Endothelial cell of umbilical vein (primary cell): ENCODE measurements at regions not wholly inside any gene's neighbourhood (a gene's known extent, or its start where the extent isn't known, plus 50 kb on each side); places are given as distances from the start of the nearest gene placed in this dataset.

ENCODE experiments used
- BruUV-seq: library from RNA; stranded (reverse); fragments of 400-500 nt; replicated peaks from 2 replicates; lab custom pipeline; 2021; lab: Mats Ljungman, UMichigan
- CTCF ChIA-PET: fragments of 300-600, 350-600 bp; sonication (Branson Sonifier 250); formaldehyde crosslinking; loops from one replicate; lab custom pipeline; 2021; ENCODE audit warnings: antibody characterized with exemption, inconsistent platforms; lab: Charles Lee
- POLR2A ChIA-PET: fragments of 300-600, 350-600 bp; sonication (Branson Sonifier 250); formaldehyde crosslinking; loops from one replicate; lab custom pipeline; 2021; ENCODE audit warnings: antibody characterized with exemption, inconsistent platforms; lab: Charles Lee
- DNase-seq: peaks from one replicate; pipeline ENCODE4 v3.0.0-alpha.2; 2011; ENCODE audit warnings: low read depth, low spot score
- FAIRE-seq: peaks from 2 replicates; lab custom pipeline; 2011; peaks lifted over from hg19 to GRCh38; lab: Jason Lieb, UNC
- H2AFZ ChIP-seq: 2 replicates; pipeline ENCODE4 v1.6.0; 2012; ENCODE audit warnings: low read depth, low read length, control low read depth, inconsistent platforms
- H3K27ac ChIP-seq: 2 replicates; pipeline ENCODE4 v1.5.1; 2011; ENCODE audit warnings: low read depth, mild to moderate bottlenecking, control low read depth, low read length, moderate library complexity; ENCODE audit not compliant: insufficient read depth
- H3K27me3 ChIP-seq, 2 experiments: 2 replicates each; pipeline versions ENCODE4 v1.6.0 to v1.6.1; 2011; ENCODE audit warnings: low read length in 2 of 2, mixed read lengths in 1 of 2; ENCODE audit not compliant: control insufficient read depth in 2 of 2, insufficient read depth in 2 of 2
- H3K36me3 ChIP-seq, 2 experiments: 2 replicates in 1 of 2; 3 replicates in 1 of 2; pipeline ENCODE4 v1.5.1; 2011; ENCODE audit warnings: low read length in 2 of 2, mild to moderate bottlenecking in 1 of 2, moderate library complexity in 1 of 2; ENCODE audit not compliant: control insufficient read depth in 2 of 2, insufficient read depth in 2 of 2; ENCODE audit errors: extremely low read depth in 1 of 2
- H3K4me1 ChIP-seq: 3 replicates; pipeline ENCODE4 v1.5.1; 2011; ENCODE audit warnings: mild to moderate bottlenecking, low read length; ENCODE audit not compliant: control insufficient read depth, insufficient read depth; ENCODE audit errors: extremely low read depth
- H3K4me2 ChIP-seq: 2 replicates; pipeline ENCODE4 v1.6.1; 2011; ENCODE audit warnings: low read length, control low read depth, mixed read lengths; ENCODE audit not compliant: insufficient read depth
- H3K4me3 ChIP-seq, 3 experiments: fragments of 200-600 bp in 1 of 3; sonication (generic), shearing (Covaris generic) in 1 of 3; replicated peaks in 1 of 3; 2 replicates each; pipeline ENCODE4 v1.5.1; 2011 to 2016; ENCODE audit warnings: control low read depth in 3 of 3, low read length in 3 of 3, mild to moderate bottlenecking in 2 of 3, inconsistent platforms in 1 of 3, low read depth in 1 of 3, moderate library complexity in 1 of 3; ENCODE audit not compliant: insufficient read depth in 1 of 3
- H3K79me2 ChIP-seq: 2 replicates; pipeline ENCODE4 v1.6.0; 2012; ENCODE audit warnings: low read length, inconsistent platforms; ENCODE audit not compliant: control insufficient read depth, insufficient read depth
- H3K9ac ChIP-seq: replicated peaks from 2 replicates; pipeline ENCODE3; 2011; ENCODE audit warnings: low read length, control low read depth; ENCODE audit not compliant: insufficient read depth; ENCODE audit errors: extremely low read depth
- H3K9me1 ChIP-seq: replicated peaks from 3 replicates; pipeline ENCODE4 v1.6.0; 2011; ENCODE audit warnings: mild to moderate bottlenecking, low read length; ENCODE audit not compliant: control insufficient read depth, insufficient read depth; ENCODE audit errors: extremely low read depth
- H3K9me3 ChIP-seq: replicated peaks from 2 replicates; pipeline ENCODE4 v1.5.1; 2012; ENCODE audit warnings: low read length, inconsistent platforms; ENCODE audit not compliant: control insufficient read depth, insufficient read depth
- H4K20me1 ChIP-seq: replicated peaks from 2 replicates; pipeline ENCODE3; 2011; ENCODE audit warnings: mild to moderate bottlenecking, low read length; ENCODE audit not compliant: control insufficient read depth, insufficient read depth; ENCODE audit errors: extremely low read depth
- EZH2 ChIP-seq: IDR thresholded peaks from 2 replicates; pipeline ENCODE4 v1.6.1; 2012; ENCODE audit warnings: borderline replicate concordance, low read depth, mild to moderate bottlenecking, moderate library complexity, low read length, inconsistent platforms; ENCODE audit not compliant: severe bottlenecking
- FOS ChIP-seq: IDR thresholded peaks from 2 replicates; pipeline ENCODE4 v1.6.1; 2011; ENCODE audit warnings: mild to moderate bottlenecking, low read length, moderate library complexity, borderline replicate concordance; ENCODE audit not compliant: insufficient read depth
- GATA2 ChIP-seq: IDR thresholded peaks from 2 replicates; pipeline ENCODE4 v1.7.0; 2011; ENCODE audit warnings: low read depth, mild to moderate bottlenecking, moderate library complexity, mixed read lengths, low read length; ENCODE audit not compliant: insufficient read length, insufficient read depth
- JUN ChIP-seq: IDR thresholded peaks from 2 replicates; pipeline ENCODE4 v1.6.1; 2011; ENCODE audit warnings: borderline replicate concordance, low read depth; ENCODE audit not compliant: insufficient read length, insufficient read depth
- MYC ChIP-seq: IDR thresholded peaks from one replicate; pipeline ENCODE4 v1.6.1; 2011; ENCODE audit warnings: mild to moderate bottlenecking, low read depth, low read length
- POLR2A ChIP-seq: IDR thresholded peaks from 2 replicates; pipeline ENCODE4 v1.6.1; 2012; ENCODE audit warnings: low read depth, mild to moderate bottlenecking, control low read depth, low read length
- POLR2AphosphoS5 ChIP-seq: IDR thresholded peaks from 2 replicates; pipeline ENCODE4 v1.6.1; 2012; ENCODE audit warnings: low read depth, mild to moderate bottlenecking, control low read depth, low read length, moderate library complexity; ENCODE audit not compliant: insufficient read depth
- dilution Hi-C: fragments of 300-500 bp; cut with MboI; formaldehyde crosslinking; loops from one replicate; pipeline ENCODE4 v1.15.0; 2019; ENCODE audit warnings: low sequenced_read_pairs; ENCODE audit not compliant: extremely low pct_ligation_motif_present
- intact Hi-C: fragments of 100-400 bp; cut with micrococcal nuclease; formaldehyde crosslinking; loops from one replicate; pipeline ENCODE4 v1.10.0; 2022
- TF ChIP-seq, protein P1 (sequence below), 2 donors: IDR thresholded peaks; 1 replicate in 1 of 2; 2 replicates in 1 of 2; pipeline ENCODE4 v1.5.1; 2011; ENCODE audit warnings: low read length in 2 of 2, mild to moderate bottlenecking in 2 of 2, moderate library complexity in 2 of 2, control low read depth in 1 of 2, inconsistent platforms in 1 of 2, low read depth in 1 of 2; ENCODE audit not compliant: insufficient read depth in 1 of 2; ENCODE audit errors: extremely low read depth in 1 of 2
- TF ChIP-seq, protein P2 (sequence below): IDR thresholded peaks from 2 replicates; pipeline ENCODE4 v1.6.1; 2011; ENCODE audit not compliant: insufficient read depth, insufficient read length

DNA sequence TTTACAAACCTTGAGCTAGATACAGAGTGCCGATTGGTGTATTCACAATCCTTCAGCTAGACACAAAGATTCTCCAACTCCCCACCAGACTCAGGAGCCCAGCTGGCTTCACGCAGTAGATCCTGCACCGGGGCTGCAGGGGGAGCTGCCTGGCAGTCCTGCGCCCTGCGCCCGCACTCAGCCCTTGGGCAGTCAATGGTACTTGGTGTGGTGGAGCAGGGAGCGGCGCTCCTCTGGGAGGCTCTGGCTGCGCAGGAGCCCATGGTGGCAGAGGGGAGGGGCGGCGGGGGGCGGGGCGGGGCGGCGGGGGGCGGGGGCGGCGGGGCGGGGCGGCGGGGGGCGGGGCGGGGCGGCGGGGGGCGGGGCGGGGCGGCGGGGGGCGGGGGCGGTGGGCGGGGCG lies 923.4 kb downstream of the SOCS6 start:
- Histone ChIP-seq H3K4me3 (no peak overlapping the region), H3K4me1 (peaks cover 11% of the 10 kb centered on the region), H3K9me3 (no peaks in the 10 kb centered on the region), H3K36me3 (no peaks in the 10 kb centered on the region), H3K9me1 (no peaks in the 10 kb centered on the region), H3K27me3 (no peaks in the 10 kb centered on the region), H3K4me2 (no peak overlapping the region), H2AFZ (no peak overlapping the region), H3K9ac (no peak overlapping the region), H3K27ac (no peak overlapping the region), H4K20me1 (no peaks in the 10 kb centered on the region), H3K79me2 (no peaks in the 10 kb centered on the region)
- POLR2A ChIA-PET, result no interaction called here
- intact Hi-C loops (no loop called here), dilution Hi-C loops (no loop called here)
- CTCF ChIA-PET, result no interaction called here
- no peak for FAIRE-seq
- no peak for TF ChIP-seq EZH2
- TF ChIP-seq GATA2, result no peak
- TF ChIP-seq FOS, result no peak
- TF ChIP-seq, protein P1, sequence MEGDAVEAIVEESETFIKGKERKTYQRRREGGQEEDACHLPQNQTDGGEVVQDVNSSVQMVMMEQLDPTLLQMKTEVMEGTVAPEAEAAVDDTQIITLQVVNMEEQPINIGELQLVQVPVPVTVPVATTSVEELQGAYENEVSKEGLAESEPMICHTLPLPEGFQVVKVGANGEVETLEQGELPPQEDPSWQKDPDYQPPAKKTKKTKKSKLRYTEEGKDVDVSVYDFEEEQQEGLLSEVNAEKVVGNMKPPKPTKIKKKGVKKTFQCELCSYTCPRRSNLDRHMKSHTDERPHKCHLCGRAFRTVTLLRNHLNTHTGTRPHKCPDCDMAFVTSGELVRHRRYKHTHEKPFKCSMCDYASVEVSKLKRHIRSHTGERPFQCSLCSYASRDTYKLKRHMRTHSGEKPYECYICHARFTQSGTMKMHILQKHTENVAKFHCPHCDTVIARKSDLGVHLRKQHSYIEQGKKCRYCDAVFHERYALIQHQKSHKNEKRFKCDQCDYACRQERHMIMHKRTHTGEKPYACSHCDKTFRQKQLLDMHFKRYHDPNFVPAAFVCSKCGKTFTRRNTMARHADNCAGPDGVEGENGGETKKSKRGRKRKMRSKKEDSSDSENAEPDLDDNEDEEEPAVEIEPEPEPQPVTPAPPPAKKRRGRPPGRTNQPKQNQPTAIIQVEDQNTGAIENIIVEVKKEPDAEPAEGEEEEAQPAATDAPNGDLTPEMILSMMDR (IDR thresholded peaks at IDR 0.05; ENCODE audit: extremely low read depth in 1 of 2, insufficient read depth in 1 of 2, low read depth in 1 of 2, low read length in 2 of 2), result no peak
- no peak for TF ChIP-seq JUN
- TF ChIP-seq, protein P2, sequence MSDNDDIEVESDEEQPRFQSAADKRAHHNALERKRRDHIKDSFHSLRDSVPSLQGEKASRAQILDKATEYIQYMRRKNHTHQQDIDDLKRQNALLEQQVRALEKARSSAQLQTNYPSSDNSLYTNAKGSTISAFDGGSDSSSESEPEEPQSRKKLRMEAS, result no peak
- TF ChIP-seq POLR2A, result no peak
- TF ChIP-seq POLR2AphosphoS5, result no peak
- no peak for TF ChIP-seq MYC
- BruUV-seq, result no TSS peak
- no peak for DNase-seq
